CD4-positive, alpha-beta T cell treated with Interleukin-6 at 100 ng/mL for 8 hours (primary cell): ENCODE measurements at regions not wholly inside any gene's neighbourhood (a gene's known extent, or its start where the extent isn't known, plus 50 kb on each side); places are given as distances from the start of the nearest gene placed in this dataset.

Experiments used
- DNase-seq: peaks from one replicate; pipeline ENCODE4 v3.0.0-alpha.2; 2020; ENCODE audit warnings: mixed read lengths, low spot score

DNA sequence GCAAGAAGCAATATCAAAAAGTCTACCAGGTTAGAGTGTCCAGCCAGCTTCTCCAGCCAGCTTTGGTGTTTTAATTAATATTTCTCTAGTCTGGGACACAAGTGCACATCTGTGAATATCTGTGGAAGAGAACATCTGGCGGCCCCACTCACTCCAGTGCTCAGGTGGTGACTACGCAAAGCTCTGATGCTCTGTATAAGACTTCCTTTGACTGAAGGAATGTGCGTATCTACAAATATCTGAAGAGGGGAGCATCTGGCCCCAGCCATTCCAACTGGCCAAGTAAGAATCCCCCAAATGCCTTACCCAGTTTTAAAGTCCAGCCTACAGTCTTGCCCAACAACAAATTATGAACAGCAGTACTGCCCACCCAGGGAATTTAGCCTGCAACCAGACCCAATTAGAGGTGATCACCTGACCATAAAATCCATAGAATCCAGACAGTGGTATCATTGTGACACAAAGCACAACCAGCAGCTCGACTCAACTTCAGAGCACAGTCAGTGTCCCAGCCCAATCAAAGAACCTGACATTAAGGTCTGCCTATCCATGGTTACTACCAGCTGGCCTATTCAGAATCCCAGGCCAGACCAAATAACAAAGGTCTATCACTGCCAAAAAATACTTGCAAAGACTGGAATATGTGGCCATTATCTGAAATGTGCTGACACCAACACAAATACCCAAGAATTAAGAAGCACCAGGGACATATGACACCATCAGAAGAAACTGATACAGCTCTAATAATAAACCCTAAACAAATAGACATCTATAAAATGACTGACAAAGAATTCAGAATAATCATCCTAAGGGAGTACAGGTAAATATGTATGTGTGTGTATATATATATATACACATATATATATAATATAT is 76.1 kb upstream of the MANEA start:
- no peak for DNase-seq

DNA sequence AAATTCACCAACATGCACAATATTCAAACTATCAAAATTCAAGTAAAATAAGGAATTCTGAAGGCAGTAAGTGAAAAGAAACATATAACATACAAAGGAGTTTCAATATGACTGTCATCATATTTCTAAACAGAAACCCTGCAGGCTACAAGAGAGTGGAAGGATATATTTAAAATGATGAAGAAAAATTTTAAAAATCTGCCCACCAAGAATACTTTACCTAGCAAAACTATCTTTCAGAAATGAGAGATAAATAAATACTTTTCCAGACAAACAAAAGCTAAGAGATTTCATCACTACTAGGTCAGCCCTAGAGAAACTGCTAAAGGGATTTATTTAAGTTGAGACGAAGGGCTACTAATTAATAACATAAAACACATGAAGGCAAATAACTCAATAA is 73.8 kb upstream of the MANEA start:
- no peak for DNase-seq

DNA sequence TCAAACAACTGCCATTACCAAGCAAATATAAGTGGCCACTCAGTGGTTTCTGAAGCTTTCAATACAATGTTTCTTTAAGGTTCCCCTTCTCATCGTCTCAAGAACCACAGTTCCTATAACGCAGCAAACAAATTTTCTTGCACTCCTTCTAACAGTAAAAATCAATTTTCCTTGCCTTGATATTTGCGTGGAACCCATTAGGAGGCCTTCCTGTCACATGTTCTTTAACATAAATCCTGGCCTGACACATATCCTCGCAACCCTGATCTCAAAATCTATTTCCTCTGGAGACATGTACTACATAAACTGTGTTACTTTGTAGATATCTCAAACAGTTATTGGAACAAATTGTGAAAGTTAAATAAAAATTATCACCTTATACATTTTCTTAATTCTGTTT is 65.9 kb upstream of the MANEA start:
- DNase-seq = no peak

- no peak for DNase-seq
These were observed 61.4 kb upstream of the MANEA start for GRCh38 chr6:95515975-95516374.

- no peak for DNase-seq
These were observed 60.3 kb upstream of the MANEA start for GRCh38 chr6:95517004-95517403.

DNA sequence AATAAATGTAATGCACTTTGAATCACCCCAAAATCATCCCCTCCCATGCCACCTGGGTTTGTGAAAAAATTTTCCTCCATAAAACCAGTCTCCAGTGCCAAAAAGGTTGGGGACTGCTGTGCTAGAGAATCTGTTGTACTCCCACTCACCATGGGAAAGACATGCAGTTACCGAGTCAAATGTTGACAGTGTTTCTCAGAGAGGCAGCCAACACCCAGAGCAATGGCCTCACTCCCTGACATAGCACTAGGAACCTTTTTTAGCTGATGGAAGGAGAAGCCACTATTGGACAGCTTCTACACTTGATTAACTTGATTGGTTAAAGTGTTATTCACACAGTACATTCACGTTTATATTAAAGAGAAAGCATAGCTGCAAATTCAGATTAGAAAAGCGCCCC is 59.8 kb upstream of the MANEA start:
- no peak for DNase-seq

DNA sequence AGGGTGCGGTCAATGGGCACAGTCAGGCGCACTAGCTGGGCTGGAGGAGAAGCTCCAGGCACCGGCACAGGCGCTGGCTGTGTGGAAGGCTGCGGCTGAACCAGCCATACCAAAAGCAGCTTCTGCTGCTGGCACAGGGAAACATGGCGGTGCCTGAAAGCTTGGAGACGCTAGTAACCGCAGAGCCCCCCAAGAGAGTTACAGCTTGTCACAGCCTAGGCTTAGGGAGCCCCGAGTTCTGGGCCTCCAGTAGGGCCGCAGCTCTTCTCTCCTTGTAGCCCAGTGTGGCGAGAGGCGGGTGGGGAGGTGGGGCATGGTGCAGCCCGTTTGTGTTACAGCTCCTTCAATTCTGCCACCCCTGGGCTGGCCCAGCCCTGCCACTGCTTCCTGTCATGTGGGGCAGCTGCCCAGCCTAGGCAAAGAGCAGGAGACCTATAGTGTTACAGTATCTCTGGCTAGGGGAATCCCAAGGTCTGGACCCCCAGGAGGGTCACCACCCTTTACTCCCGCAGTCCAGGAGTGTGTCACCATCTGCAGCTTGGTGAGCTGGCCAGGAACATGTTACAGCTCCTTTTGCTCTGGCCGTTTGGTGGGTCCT is 58.6 kb upstream of the MANEA start:
- DNase-seq = no peak

GRCh38 chr6:95519228-95520037 is 57.9 kb upstream of the MANEA start:
- no peak for DNase-seq

DNA sequence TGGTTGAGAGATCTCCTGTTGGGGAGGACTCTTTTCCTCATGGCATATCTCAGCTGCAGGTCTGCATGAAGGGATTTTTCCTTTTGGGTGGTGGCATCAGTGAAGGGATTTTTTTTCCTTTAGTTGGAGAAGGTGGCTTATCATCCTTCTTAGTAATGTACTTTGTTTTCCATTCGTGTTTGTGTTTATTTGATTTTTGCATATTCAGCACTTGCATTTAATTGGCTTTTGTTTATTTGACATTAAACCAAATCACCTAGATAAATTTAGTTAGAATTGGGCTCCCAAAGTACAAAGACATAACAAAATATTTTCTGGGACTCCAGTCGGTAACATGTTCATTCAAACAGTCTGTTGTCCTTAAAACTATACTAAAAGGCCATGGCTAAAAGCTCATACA is 56.2 kb upstream of the MANEA start:
- no peak for DNase-seq
